GM13977 (cell line): ENCODE measurements at regions not wholly inside any gene's neighbourhood (a gene's known extent, or its start where the extent isn't known, plus 50 kb on each side); places are given as distances from the start of the nearest gene placed in this dataset.
A peak's percentile ranks its signal among the peaks of the same experiment; 100 is the strongest.

Experiments
- DNase-seq: peaks from one replicate; pipeline ENCODE4 v3.0.0; 2012; ENCODE audit warnings: low spot score
- in situ Hi-C: fragments of 300-500 bp; cut with MboI; formaldehyde crosslinking; loops from one replicate; pipeline ENCODE4 v1.12.0; 2022; ENCODE audit warnings: low sequenced_read_pairs, low pct_unique_long_range_greater_than_20kb, mixed read lengths, inconsistent platforms; ENCODE audit not compliant: unreplicated experiment
- TF ChIP-seq, protein P1 (sequence below): IDR thresholded peaks from 2 replicates; pipeline ENCODE4 v1.5.1; 2012; ENCODE audit warnings: mild to moderate bottlenecking, control low read depth; ENCODE audit not compliant: insufficient read depth; ENCODE audit errors: extremely low read depth, missing control alignments

DNA sequence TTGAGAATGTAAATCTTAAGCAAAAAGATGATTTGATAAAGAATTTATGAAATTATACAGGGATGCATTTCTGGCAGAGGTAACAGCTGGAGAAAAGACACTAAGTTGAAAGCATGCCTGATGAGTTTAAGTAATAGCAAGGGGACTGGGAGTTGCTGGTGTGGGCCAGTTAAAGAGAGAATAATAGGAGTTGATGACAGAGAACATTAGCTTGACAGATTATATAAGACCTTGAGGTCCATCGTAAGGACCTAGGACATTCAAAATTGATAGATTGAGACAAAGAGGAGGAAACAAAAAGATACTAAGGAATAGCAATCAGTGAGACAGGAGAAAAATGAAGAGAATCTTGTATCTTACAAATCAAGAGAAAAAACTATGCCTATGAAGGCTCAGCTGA lies 84.7 kb upstream of the TMPRSS15 start:
- in situ Hi-C loops: no loop called here
- DNase-seq: no peak
- TF ChIP-seq, protein P1, sequence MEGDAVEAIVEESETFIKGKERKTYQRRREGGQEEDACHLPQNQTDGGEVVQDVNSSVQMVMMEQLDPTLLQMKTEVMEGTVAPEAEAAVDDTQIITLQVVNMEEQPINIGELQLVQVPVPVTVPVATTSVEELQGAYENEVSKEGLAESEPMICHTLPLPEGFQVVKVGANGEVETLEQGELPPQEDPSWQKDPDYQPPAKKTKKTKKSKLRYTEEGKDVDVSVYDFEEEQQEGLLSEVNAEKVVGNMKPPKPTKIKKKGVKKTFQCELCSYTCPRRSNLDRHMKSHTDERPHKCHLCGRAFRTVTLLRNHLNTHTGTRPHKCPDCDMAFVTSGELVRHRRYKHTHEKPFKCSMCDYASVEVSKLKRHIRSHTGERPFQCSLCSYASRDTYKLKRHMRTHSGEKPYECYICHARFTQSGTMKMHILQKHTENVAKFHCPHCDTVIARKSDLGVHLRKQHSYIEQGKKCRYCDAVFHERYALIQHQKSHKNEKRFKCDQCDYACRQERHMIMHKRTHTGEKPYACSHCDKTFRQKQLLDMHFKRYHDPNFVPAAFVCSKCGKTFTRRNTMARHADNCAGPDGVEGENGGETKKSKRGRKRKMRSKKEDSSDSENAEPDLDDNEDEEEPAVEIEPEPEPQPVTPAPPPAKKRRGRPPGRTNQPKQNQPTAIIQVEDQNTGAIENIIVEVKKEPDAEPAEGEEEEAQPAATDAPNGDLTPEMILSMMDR: no peak

DNA sequence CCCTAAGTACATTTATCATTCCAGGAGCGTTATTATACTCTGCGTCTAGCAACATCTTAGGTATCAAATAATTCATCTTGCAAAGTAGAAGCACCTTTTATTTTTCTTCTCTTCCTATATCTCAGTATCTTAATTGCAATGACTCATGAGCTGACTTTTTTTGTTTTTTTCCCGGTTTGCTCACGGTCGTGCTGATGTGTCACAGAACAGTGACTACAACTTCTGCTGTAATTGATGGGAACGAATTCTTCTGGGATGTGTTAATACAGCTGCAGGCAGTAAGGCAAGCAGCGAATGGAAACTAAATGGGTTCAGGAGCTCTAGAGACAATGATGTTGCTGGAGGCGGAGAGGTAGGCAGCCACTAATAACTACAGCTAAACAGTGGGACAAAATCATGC lies 89.8 kb upstream of the TMPRSS15 start:
- DNase-seq: no peak
- TF ChIP-seq, protein P1: no peak
- in situ Hi-C loops: no loop called here

DNA sequence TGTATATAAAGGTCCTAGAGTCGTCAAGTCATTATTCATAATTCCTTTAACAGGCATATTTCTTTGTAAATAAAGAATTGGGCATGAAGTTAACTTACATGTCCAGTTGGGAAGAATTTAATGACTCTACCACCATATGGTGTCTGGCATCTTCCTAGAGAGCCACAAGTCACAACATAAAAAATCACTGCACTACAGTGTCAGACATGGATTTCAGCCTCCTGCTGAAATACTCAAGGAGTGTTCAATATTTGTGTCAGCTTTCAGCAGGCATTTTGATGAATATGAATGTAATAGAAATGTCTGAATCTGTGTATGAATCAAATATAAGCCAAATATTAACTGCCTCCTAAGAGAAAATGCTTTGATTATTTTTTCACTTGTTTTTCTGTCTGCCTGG lies 91.9 kb upstream of the TMPRSS15 start:
- TF ChIP-seq, protein P1: no peak
- in situ Hi-C loops: no loop called here

DNA sequence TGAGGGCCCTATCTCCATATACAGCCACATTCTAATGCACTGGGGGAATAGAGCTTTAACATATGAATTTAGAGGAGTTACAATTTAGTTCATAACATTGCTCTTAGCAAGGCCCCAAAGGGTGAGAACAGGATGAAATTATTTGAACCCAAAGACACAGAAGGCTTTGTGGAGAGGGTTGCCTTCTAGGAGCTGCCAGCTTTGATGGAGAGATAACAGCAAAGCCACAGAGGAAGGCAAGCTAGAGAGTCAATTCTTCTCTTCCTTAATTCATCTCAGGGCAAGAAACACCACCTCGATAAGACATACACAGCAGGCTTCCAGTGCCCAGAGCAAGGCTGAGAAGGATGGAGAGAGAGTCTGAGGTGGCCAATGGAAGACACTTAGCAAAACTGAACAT lies 94.8 kb upstream of the TMPRSS15 start:
- TF ChIP-seq, protein P1: no peak
- in situ Hi-C loops: no loop called here
- no peak for DNase-seq

More for the DNA sequence above, 91.9 kb upstream of the TMPRSS15 start:
- no peak for DNase-seq

DNA sequence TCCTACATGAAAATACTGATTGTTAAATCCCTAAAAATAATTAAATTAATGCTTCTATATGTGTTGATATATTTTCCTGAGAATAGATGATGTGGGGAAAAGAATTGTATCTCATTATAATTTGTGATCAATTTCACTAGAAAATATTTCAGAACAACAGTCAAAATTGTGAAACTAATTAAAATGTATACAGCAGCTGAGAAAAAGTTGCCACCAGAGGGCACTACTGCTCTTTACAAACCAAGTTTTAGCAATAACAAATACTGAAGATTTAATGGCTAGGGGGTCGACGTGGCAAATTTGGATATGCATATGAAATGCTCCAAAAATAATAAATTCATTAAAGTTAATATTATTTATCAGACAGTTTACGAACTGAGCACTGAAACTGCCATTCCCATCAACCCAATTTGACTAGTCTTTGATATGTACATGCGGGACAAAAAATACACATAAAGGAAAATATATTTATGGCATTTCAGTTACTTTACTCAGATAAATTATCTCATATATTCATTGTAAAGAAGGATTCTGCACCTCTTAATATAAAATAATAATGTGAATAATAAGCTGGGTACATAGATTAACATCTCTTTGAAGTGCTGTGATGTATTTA lies 96.3 kb upstream of the TMPRSS15 start:
- TF ChIP-seq, protein P1: peak; percentile 71
- no peak for DNase-seq
- in situ Hi-C loops: no loop called here

DNA sequence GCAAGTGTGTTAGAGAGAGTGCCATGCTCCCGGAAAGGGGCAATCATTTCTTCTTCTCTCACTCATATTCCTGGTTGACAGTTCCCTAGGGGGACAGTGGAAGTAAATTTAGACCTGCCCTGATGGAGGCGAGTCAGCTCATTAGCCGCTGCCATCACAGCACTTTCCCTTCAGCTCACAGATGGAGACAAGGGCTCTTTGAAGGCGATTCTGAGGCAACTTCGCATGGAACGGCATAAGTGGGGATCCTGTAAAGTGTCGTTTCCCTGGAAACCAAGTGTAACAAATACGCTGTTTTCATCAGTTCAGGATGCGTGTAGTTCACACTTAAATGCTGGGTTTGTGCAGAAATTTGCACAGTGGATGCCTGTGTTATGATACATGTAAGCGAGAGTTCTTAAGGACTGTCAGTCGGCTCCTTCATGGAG lies 114.5 kb upstream of the TMPRSS15 start:
- in situ Hi-C loops: no loop called here
- no peak for DNase-seq
- TF ChIP-seq, protein P1: no peak
